HEK293 (cell line): ENCODE measurements at regions not wholly inside any gene's neighbourhood (a gene's known extent, or its start where the extent isn't known, plus 50 kb on each side); places are given as distances from the start of the nearest gene placed in this dataset.

Experiments used
- CTCF ChIP-seq: fragments of 450-650 bp; formaldehyde crosslinking; IDR thresholded peaks from 2 replicates; pipeline ENCODE4 v1.5.1; 2016; ENCODE audit warnings: missing biosample characterization, missing genetic modification characterization
- KLF1 ChIP-seq: fragments of 450-650 bp; formaldehyde crosslinking; IDR thresholded peaks from 2 replicates; pipeline ENCODE4 v1.5.1; 2016; ENCODE audit warnings: missing biosample characterization, missing genetic modification characterization
- REST ChIP-seq: fragments of 450-650 bp; formaldehyde crosslinking; IDR thresholded peaks from 2 replicates; pipeline ENCODE4 v1.5.1; 2016; ENCODE audit warnings: missing biosample characterization, missing genetic modification characterization
- TRIM28 ChIP-seq: IDR thresholded peaks from 2 replicates; pipeline ENCODE4 v1.6.1; 2011; ENCODE audit warnings: low read length, control low read depth, borderline replicate concordance
- YY1 ChIP-seq: fragments of 450-650 bp; formaldehyde crosslinking; IDR thresholded peaks from 2 replicates; pipeline ENCODE4 v1.5.1; 2018; ENCODE audit warnings: missing biosample characterization, missing genetic modification characterization
- ZNF138 ChIP-seq: fragments of 450-650 bp; formaldehyde crosslinking; IDR thresholded peaks from 2 replicates; pipeline ENCODE4 v1.5.1; 2016; ENCODE audit warnings: missing biosample characterization, missing genetic modification characterization, borderline replicate concordance

- no peak for TF ChIP-seq CTCF (tag by site-specific recombination)
- TF ChIP-seq YY1 (tag by site-specific recombination), result no peak
- TF ChIP-seq REST (tag by site-specific recombination), result no peak
- no peak for TF ChIP-seq TRIM28
- no peak for TF ChIP-seq ZNF138
- TF ChIP-seq KLF1 (tag by site-specific recombination), result no peak
Measured at GRCh38 chr12:58773986-58774385, 146.3 kb downstream of the LRIG3 start.
